Stomach (tissue), 8 donors: ENCODE measurements at regions not wholly inside any gene's neighbourhood (a gene's known extent, or its start where the extent isn't known, plus 50 kb on each side); places are given as distances from the start of the nearest gene placed in this dataset.
A peak's percentile ranks its signal among the peaks of the same experiment; 100 is the strongest.

Source experiments
- DNase-seq, 2 donors: peaks; one replicate each; pipeline versions ENCODE4 v3.0.0 to v3.0.0-alpha.2; 2013 to 2019
- H3K27ac ChIP-seq, 5 donors: fragments of 200-600 bp in 4 of 5; sonication (generic) in 4 of 5; one replicate each; pipeline ENCODE4 v1.5.1; 2013 to 2019; ENCODE audit warnings: mild to moderate bottlenecking in 1 of 5, moderate library complexity in 1 of 5
- H3K27me3 ChIP-seq, 3 donors: fragments of 200-600 bp; sonication (generic); one replicate each; pipeline ENCODE4 v1.5.1; 2017 to 2019; ENCODE audit warnings: mixed run types in 1 of 3
- H3K36me3 ChIP-seq, 4 donors: fragments of 200-600 bp; sonication (generic); 1 replicate in 3 of 4; 2 replicates in 1 of 4; pipeline ENCODE4 v1.5.1; 2016 to 2019
- H3K4me1 ChIP-seq, 4 donors: fragments of 200-600 bp; sonication (generic); one replicate each; pipeline ENCODE4 v1.5.1; 2016 to 2019
- H3K4me3 ChIP-seq, 4 donors: fragments of 200-600 bp; sonication (generic) in 3 of 4; one replicate each; pipeline ENCODE4 v1.5.1; 2016 to 2019; ENCODE audit warnings: mild to moderate bottlenecking in 1 of 4
- H3K9me3 ChIP-seq, 4 donors: fragments of 200-600 bp; sonication (generic); one replicate each; pipeline ENCODE4 v1.5.1; 2016 to 2019
- EP300 ChIP-seq: sonication (generic); formaldehyde crosslinking; IDR thresholded peaks from one replicate; pipeline ENCODE4 v1.6.1; 2017; ENCODE audit warnings: antibody characterized with exemption
- POLR2A ChIP-seq, 4 donors: fragments of 450-650 bp; IDR thresholded peaks; one replicate each; pipeline ENCODE4 v1.6.1; 2016; ENCODE audit warnings: antibody characterized with exemption in 4 of 4, control low read depth in 2 of 4, mild to moderate bottlenecking in 1 of 4, moderate library complexity in 1 of 4
- POLR2AphosphoS5 ChIP-seq, 3 donors: sonication (generic); formaldehyde crosslinking; IDR thresholded peaks; one replicate each; pipeline ENCODE4 v1.6.1; 2016; ENCODE audit warnings: antibody characterized with exemption in 3 of 3
- WGBS, 5 donors: extraction: QIAGEN DNeasy Blood & Tissue Kit in 3 of 5; methylation state at CpG; one replicate each; pipeline versions ENCODE4 v1.1.5 to v1.1.7; 2013 to 2018; 5-methylcytosine and 5-hydroxymethylcytosine counted together
- intact Hi-C: fragments of 100-400 bp; cut with DNase I; formaldehyde crosslinking; loops from one replicate; pipeline ENCODE4 v1.15.1; 2023; ENCODE audit warnings: low total_unique reads
- TF ChIP-seq, protein P1 (sequence below), 7 experiments: fragments of 450-650 bp in 4 of 7; fragments of 200-600 bp in 3 of 7; sonication (generic) in 3 of 7; IDR thresholded peaks; one replicate each; pipeline ENCODE4 v1.5.1; 2016 to 2019; ENCODE audit warnings: antibody characterized with exemption in 7 of 7, control low read depth in 2 of 7, mild to moderate bottlenecking in 1 of 7
- donor health status: healthy with polysubstance abuse.
- donor health status: Bipolar disorder and iron deficiency.
- donor health status: healthy.

DNA sequence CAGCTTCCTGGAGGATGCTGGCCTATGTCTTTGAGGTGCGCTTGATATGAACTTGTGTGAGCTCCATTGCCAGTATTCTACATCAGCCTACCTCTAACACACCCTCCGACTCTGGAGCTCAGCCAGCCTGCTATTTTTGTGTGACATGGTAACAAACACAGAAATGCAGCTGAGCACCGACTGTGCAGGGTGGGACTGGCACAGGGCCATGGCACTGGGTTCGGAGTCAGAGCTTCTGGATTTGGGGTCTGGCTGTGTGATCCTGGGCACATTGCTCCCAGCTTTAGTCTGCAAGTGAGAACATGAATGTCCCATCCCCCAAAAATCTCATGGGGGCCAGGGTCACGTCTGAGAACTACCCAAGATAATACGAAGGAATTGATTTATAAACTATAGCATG lies 257.2 kb upstream of the CTBP2 start:
- 52 to 66% (median 62%) methylated on average over 6 of the region's 6 CpGs for WGBS, 5 donors
- no peak overlapping the region for H3K4me3 ChIP-seq
- intact Hi-C loops = no loop called here

DNA sequence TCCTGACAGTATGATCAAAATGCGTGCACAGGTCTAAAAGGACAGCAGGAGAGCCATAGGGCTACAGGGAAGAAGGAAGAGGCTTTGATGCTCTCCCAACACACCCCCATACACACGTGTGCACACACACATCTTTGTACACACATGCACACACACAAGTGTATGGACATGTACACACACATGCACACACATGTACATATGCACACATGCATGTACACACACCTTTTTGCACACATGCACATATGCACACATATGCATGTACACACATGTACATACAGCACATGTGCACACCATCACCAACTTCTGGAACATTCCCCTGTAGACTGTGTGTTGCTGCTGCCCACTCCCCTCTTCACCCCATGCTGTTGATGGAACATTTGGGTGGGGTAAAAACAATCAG lies 255.6 kb upstream of the CTBP2 start:
- H3K9me3 ChIP-seq = peaks cover 0 to 4% (median 2%) of the 10 kb centered on the region in 4 donors
- H3K27ac ChIP-seq = no peak overlapping the region
- TF ChIP-seq POLR2A (IDR thresholded peaks at IDR 0.05) (no peak), POLR2AphosphoS5 (IDR thresholded peaks at IDR 0.05) (no peak), EP300 (no peak)
- TF ChIP-seq, protein P1, sequence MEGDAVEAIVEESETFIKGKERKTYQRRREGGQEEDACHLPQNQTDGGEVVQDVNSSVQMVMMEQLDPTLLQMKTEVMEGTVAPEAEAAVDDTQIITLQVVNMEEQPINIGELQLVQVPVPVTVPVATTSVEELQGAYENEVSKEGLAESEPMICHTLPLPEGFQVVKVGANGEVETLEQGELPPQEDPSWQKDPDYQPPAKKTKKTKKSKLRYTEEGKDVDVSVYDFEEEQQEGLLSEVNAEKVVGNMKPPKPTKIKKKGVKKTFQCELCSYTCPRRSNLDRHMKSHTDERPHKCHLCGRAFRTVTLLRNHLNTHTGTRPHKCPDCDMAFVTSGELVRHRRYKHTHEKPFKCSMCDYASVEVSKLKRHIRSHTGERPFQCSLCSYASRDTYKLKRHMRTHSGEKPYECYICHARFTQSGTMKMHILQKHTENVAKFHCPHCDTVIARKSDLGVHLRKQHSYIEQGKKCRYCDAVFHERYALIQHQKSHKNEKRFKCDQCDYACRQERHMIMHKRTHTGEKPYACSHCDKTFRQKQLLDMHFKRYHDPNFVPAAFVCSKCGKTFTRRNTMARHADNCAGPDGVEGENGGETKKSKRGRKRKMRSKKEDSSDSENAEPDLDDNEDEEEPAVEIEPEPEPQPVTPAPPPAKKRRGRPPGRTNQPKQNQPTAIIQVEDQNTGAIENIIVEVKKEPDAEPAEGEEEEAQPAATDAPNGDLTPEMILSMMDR (IDR thresholded peaks at IDR 0.05) = no peak
- H3K4me3 ChIP-seq = no peak overlapping the region
- 57 to 77% (median 68%) methylated on average over 2 of the region's 2 CpGs for WGBS, 5 donors
- peaks cover 0 to 10% (median 3%) of the 10 kb centered on the region in 4 donors for H3K4me1 ChIP-seq
- no peaks in the 10 kb centered on the region for H3K27me3 ChIP-seq
- DNase-seq = no peak
- no peaks in the 10 kb centered on the region for H3K36me3 ChIP-seq
- intact Hi-C loops = no loop called here

More for the DNA sequence above, 257.2 kb upstream of the CTBP2 start:
- H3K27ac ChIP-seq = no peak overlapping the region
- H3K4me1 ChIP-seq = peaks cover 0 to 10% (median 3%) of the 10 kb centered on the region in 4 donors
- no peaks in the 10 kb centered on the region for H3K27me3 ChIP-seq
- H3K9me3 ChIP-seq = peaks cover 0 to 4% (median 2%) of the 10 kb centered on the region in 4 donors
- no peak for DNase-seq
- TF ChIP-seq EP300 = no peak
- TF ChIP-seq POLR2AphosphoS5 (IDR thresholded peaks at IDR 0.05) = no peak
- no peak for TF ChIP-seq POLR2A (IDR thresholded peaks at IDR 0.05)
- TF ChIP-seq, protein P1 (IDR thresholded peaks at IDR 0.05) = no peak
- no peaks in the 10 kb centered on the region for H3K36me3 ChIP-seq

GRCh38 chr10:125415006-125415633 lies 254.8 kb upstream of the CTBP2 start:
- peaks cover 0 to 10% (median 3%) of the 10 kb centered on the region in 4 donors for H3K4me1 ChIP-seq
- H3K27ac ChIP-seq = no peak overlapping the region
- no peaks in the 10 kb centered on the region for H3K36me3 ChIP-seq
- intact Hi-C loops = no loop called here
- TF ChIP-seq POLR2AphosphoS5 (IDR thresholded peaks at IDR 0.05) (no peak), POLR2A (IDR thresholded peaks at IDR 0.05) (no peak)
- H3K9me3 ChIP-seq = peaks cover 0 to 4% (median 2%) of the 10 kb centered on the region in 4 donors
- WGBS, 5 donors = 14 to 27% (median 20%) methylated on average over 16 of the region's 16 CpGs
- no peaks in the 10 kb centered on the region for H3K27me3 ChIP-seq
- DNase-seq = peak in 1 of 2 donors; percentile 51
- no peak overlapping the region for H3K4me3 ChIP-seq

GRCh38 chr10:125411724-125412123 lies 251.4 kb upstream of the CTBP2 start:
- H3K27me3 ChIP-seq = no peaks in the 10 kb centered on the region
- H3K4me1 ChIP-seq = peaks cover 0 to 10% (median 3%) of the 10 kb centered on the region in 4 donors
- 78 to 91% (median 85%) methylated on average over 2 of the region's 2 CpGs for WGBS, 5 donors
- no peaks in the 10 kb centered on the region for H3K9me3 ChIP-seq
- no peak overlapping the region for H3K27ac ChIP-seq
- intact Hi-C loops = no loop called here
- no peaks in the 10 kb centered on the region for H3K36me3 ChIP-seq
- TF ChIP-seq, protein P1 (IDR thresholded peaks at IDR 0.05) = no peak
- no peak for TF ChIP-seq POLR2A (IDR thresholded peaks at IDR 0.05)
- TF ChIP-seq EP300 = no peak
- TF ChIP-seq POLR2AphosphoS5 (IDR thresholded peaks at IDR 0.05) = no peak
- no peak for DNase-seq
- H3K4me3 ChIP-seq = no peak overlapping the region

DNA sequence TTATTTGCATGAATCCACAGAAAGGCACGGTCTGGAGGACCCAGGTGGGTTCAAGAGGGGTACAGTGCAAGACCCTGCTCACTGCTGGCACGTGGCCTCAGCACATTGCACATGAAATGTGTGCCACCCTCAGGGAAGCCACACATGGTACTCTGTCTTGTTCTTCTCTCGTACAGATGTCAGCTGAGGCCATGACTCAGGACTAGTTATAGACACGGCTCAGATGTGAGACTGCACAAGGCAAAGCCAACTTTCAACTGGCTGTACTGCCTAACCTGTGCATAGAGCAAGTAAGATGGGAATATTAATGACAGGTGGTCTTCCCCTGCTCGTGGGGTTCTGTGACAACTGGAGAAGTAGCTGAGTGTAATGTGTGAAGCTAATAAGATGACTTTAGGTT lies 249.4 kb upstream of the CTBP2 start:
- Histone ChIP-seq H3K4me3 (no peak overlapping the region), H3K9me3 (peaks cover 0 to 6% (median 0%) of the 10 kb centered on the region in 4 donors), H3K27ac (no peak overlapping the region), H3K27me3 (no peaks in the 10 kb centered on the region), H3K36me3 (no peaks in the 10 kb centered on the region), H3K4me1 (peaks cover 0 to 4% (median under 1%) of the 10 kb centered on the region in 4 donors)
- whole genome bisulfite sequencing, 5 donors = 61 to 71% (median 68%) methylated on average over 5 of the region's 5 CpGs
- intact Hi-C loops = no loop called here
- no peak for DNase-seq
- no peak for TF ChIP-seq POLR2AphosphoS5 (IDR thresholded peaks at IDR 0.05)
- TF ChIP-seq, protein P1 (IDR thresholded peaks at IDR 0.05) = no peak
- no peak for TF ChIP-seq POLR2A (IDR thresholded peaks at IDR 0.05)
- no peak for TF ChIP-seq EP300
